SK-N-SH (cell line): ENCODE measurements at regions not wholly inside any gene's neighbourhood (a gene's known extent, or its start where the extent isn't known, plus 50 kb on each side); places are given as distances from the start of the nearest gene placed in this dataset.

Source experiments
- CTCF ChIA-PET: fragments of 300-600, 350-600 bp; formaldehyde crosslinking; extraction: SDS; loops from one replicate; lab custom pipeline; 2021; lab: Yijun Ruan, JAX
- POLR2A ChIA-PET: fragments of 350-600 bp; sonication (Branson Sonifier 250); formaldehyde crosslinking; extraction: SDS; loops from one replicate; lab custom pipeline; 2020; ENCODE audit warnings: antibody characterized with exemption, inconsistent platforms; lab: Yijun Ruan, JAX
- DNase-seq: peaks from one replicate; pipeline ENCODE4 v3.0.0; 2012
- H2AFZ ChIP-seq: fragments of 200-600 bp; sonication (generic); 2 replicates; pipeline ENCODE4 v1.8.1; 2016; ENCODE audit warnings: antibody characterized with exemption, mild to moderate bottlenecking, low read depth
- H3F3A ChIP-seq: fragments of 200-600 bp; sonication (generic); replicated peaks from 2 replicates; pipeline ENCODE3; 2016; ENCODE audit warnings: antibody characterized with exemption, mild to moderate bottlenecking; ENCODE audit not compliant: insufficient read depth
- H3K27ac ChIP-seq, 2 experiments: fragments of 200-500 bp in 1 of 2; fragments of 200-600 bp in 1 of 2; sonication (Bioruptor generic) in 1 of 2; sonication (generic), shearing (Covaris generic) in 1 of 2; 2 replicates each; pipeline versions ENCODE4 v1.5.1 to v1.6.1; 2014 to 2016; ENCODE audit warnings: low read depth in 2 of 2, inconsistent platforms in 1 of 2, low read length in 1 of 2, mild to moderate bottlenecking in 1 of 2, mixed read lengths in 1 of 2
- H3K27me3 ChIP-seq: fragments of 200-600 bp; sonication (generic), shearing (Covaris generic); 2 replicates; pipeline ENCODE4 v1.6.1; 2016; ENCODE audit warnings: mixed run types; ENCODE audit not compliant: insufficient read depth
- H3K36me3 ChIP-seq, 2 experiments: fragments of 200-500 bp in 1 of 2; fragments of 200-600 bp in 1 of 2; sonication (Bioruptor generic) in 1 of 2; sonication (generic) in 1 of 2; replicated peaks in 1 of 2; 2 replicates each; pipeline versions ENCODE3 to v1.5.1; 2014 to 2016; ENCODE audit warnings: low read length in 1 of 2, mild to moderate bottlenecking in 1 of 2; ENCODE audit not compliant: insufficient read depth in 2 of 2, control insufficient read depth in 1 of 2
- H3K4me1 ChIP-seq, 2 experiments: fragments of 200-500 bp in 1 of 2; fragments of 200-600 bp in 1 of 2; sonication (Bioruptor generic) in 1 of 2; sonication (generic), shearing (Covaris generic) in 1 of 2; 2 replicates each; pipeline versions ENCODE4 v1.5.1 to v1.6.1; 2014 to 2016; ENCODE audit warnings: low read depth in 1 of 2, low read length in 1 of 2, mixed run types in 1 of 2; ENCODE audit not compliant: insufficient read depth in 2 of 2, control insufficient read depth in 1 of 2
- H3K4me2 ChIP-seq: fragments of 200-600 bp; sonication (generic), shearing (Covaris generic); 2 replicates; pipeline ENCODE4 v1.6.1; 2017; ENCODE audit warnings: mixed run types
- H3K4me3 ChIP-seq, 2 experiments: fragments of 200-500 bp in 1 of 2; fragments of 200-600 bp in 1 of 2; sonication (Bioruptor generic) in 1 of 2; sonication (generic), shearing (Covaris generic) in 1 of 2; 2 replicates each; pipeline versions ENCODE4 v1.5.1 to v1.8.1; 2014 to 2016; ENCODE audit warnings: low read depth in 2 of 2, inconsistent platforms in 1 of 2, low read length in 1 of 2, mild to moderate bottlenecking in 1 of 2, mixed read lengths in 1 of 2, moderate library complexity in 1 of 2
- H3K79me2 ChIP-seq: fragments of 200-600 bp; sonication (generic); 2 replicates; pipeline ENCODE4 v1.8.1; 2017; ENCODE audit warnings: mild to moderate bottlenecking; ENCODE audit not compliant: insufficient read depth
- H3K9ac ChIP-seq: fragments of 200-600 bp; sonication (generic); 2 replicates; pipeline ENCODE4 v1.6.1; 2017; ENCODE audit warnings: mixed run types
- H3K9me2 ChIP-seq: fragments of 200-600 bp; sonication (generic); 2 replicates; pipeline ENCODE4 v1.6.1; 2017; ENCODE audit warnings: mixed run types
- H3K9me3 ChIP-seq: fragments of 200-600 bp; sonication (generic); 2 replicates; pipeline ENCODE4 v1.6.1; 2017; ENCODE audit warnings: mixed run types, mild to moderate bottlenecking, moderate library complexity
- H4K20me1 ChIP-seq: fragments of 200-600 bp; sonication (generic); 2 replicates; pipeline ENCODE4 v1.6.1; 2017; ENCODE audit warnings: mild to moderate bottlenecking, mixed run types; ENCODE audit not compliant: insufficient read depth
- EP300 ChIP-seq, 2 experiments: IDR thresholded peaks; 2 replicates each; pipeline versions ENCODE4 v1.4.0 to v1.6.1; 2012; ENCODE audit warnings: borderline replicate concordance in 1 of 2, low read depth in 1 of 2, low read length in 1 of 2
- FOSL2 ChIP-seq: IDR thresholded peaks from 2 replicates; pipeline ENCODE4 v1.4.0; 2012; ENCODE audit warnings: low read depth, mild to moderate bottlenecking, moderate library complexity, borderline replicate concordance
- FOXJ3 ChIP-seq: sonication (generic); formaldehyde crosslinking; IDR thresholded peaks from 2 replicates; pipeline ENCODE4 v1.5.1; 2020; ENCODE audit warnings: mild to moderate bottlenecking, missing genetic modification reagents
- FOXM1 ChIP-seq: IDR thresholded peaks from 2 replicates; pipeline ENCODE4 v1.4.0; 2012; ENCODE audit warnings: low read depth, mild to moderate bottlenecking
- GABPA ChIP-seq: IDR thresholded peaks from 2 replicates; pipeline ENCODE4 v1.4.0; 2012; ENCODE audit warnings: low read depth, mild to moderate bottlenecking
- JUND ChIP-seq: IDR thresholded peaks from 2 replicates; pipeline ENCODE4 v1.4.0; 2012
- MAX ChIP-seq: IDR thresholded peaks from 2 replicates; pipeline ENCODE4 v1.4.0; 2012; ENCODE audit warnings: low read depth
- NFIC ChIP-seq: IDR thresholded peaks from 2 replicates; pipeline ENCODE4 v1.4.0; 2012; ENCODE audit warnings: borderline replicate concordance
- PBX3 ChIP-seq: IDR thresholded peaks from 2 replicates; pipeline ENCODE4; 2012
- RXRA ChIP-seq: IDR thresholded peaks from 2 replicates; pipeline ENCODE4 v1.4.0; 2012; ENCODE audit warnings: low read depth, mild to moderate bottlenecking, borderline replicate concordance
- SIN3A ChIP-seq: IDR thresholded peaks from 2 replicates; pipeline ENCODE4 v1.6.1; 2012; ENCODE audit warnings: low read depth, mild to moderate bottlenecking, low read length, moderate library complexity, borderline replicate concordance
- SMC3 ChIP-seq: IDR thresholded peaks from 2 replicates; pipeline ENCODE4 v1.6.1; 2012; ENCODE audit warnings: low read depth, low read length, improper control_type of control experiment
- TAF1 ChIP-seq: IDR thresholded peaks from 2 replicates; pipeline ENCODE4 v1.6.1; 2012; ENCODE audit warnings: low read depth, mild to moderate bottlenecking, low read length, moderate library complexity, borderline replicate concordance
- TCF12 ChIP-seq: IDR thresholded peaks from 2 replicates; pipeline ENCODE4 v1.4.0; 2012
- TEAD4 ChIP-seq: IDR thresholded peaks from 2 replicates; pipeline ENCODE4 v1.4.0; 2012; ENCODE audit warnings: mild to moderate bottlenecking, borderline replicate concordance; ENCODE audit not compliant: insufficient read depth
- YY1 ChIP-seq: IDR thresholded peaks from 2 replicates; pipeline ENCODE4 v1.4.0; 2012; ENCODE audit warnings: low read depth, mild to moderate bottlenecking
- WGBS: methylation state at CpG from one replicate; pipeline ENCODE4 v1.1.6; 2017; ENCODE audit warnings: low lambda C conversion rate; 5-methylcytosine and 5-hydroxymethylcytosine counted together

GRCh38 chr4:153938994-153939393 is 150.1 kb upstream of the SFRP2 start:
- Histone ChIP-seq H3K27ac (no peak overlapping the region), H3F3A (no peaks in the 10 kb centered on the region), H3K4me2 (no peak overlapping the region), H3K4me3 (no peak overlapping the region), H3K4me1 (no peaks in the 10 kb centered on the region), H3K9ac (no peak overlapping the region), H3K27me3 (no peaks in the 10 kb centered on the region; the same call in 1 of the 2 replicates), H3K36me3 (no peaks in the 10 kb centered on the region), H2AFZ (no peak overlapping the region), H3K79me2 (no peaks in the 10 kb centered on the region), H3K9me3 (no peaks in the 10 kb centered on the region), H3K9me2 (no peaks in the 10 kb centered on the region), H4K20me1 (no peaks in the 10 kb centered on the region)
- 5% methylated on average over 4 of the region's 4 CpGs for WGBS
- ChIA-PET CTCF (no interaction called here), POLR2A (no interaction called here)
- no peak for DNase-seq
- TF ChIP-seq TEAD4 (no peak), SIN3A (no peak), SMC3 (no peak), TAF1 (no peak), NFIC (no peak), FOXM1 (no peak), FOSL2 (no peak), FOXJ3 (CRISPR knock-in tag) (no peak), MAX (no peak), PBX3 (no peak), GABPA (no peak), EP300 (IDR thresholded peaks at IDR 0.05; ENCODE audit: borderline replicate concordance in 1 of 2, low read depth in 1 of 2, low read length in 1 of 2) (no peak), YY1 (no peak), JUND (no peak), RXRA (no peak)

- no peaks in the 10 kb centered on the region for H3K9me2 ChIP-seq
- TF ChIP-seq TCF12 (no peak), TEAD4 (no peak)
- no peaks in the 10 kb centered on the region for H4K20me1 ChIP-seq
- H3K79me2 ChIP-seq = no peaks in the 10 kb centered on the region
- H3K9me3 ChIP-seq = no peaks in the 10 kb centered on the region
- H3K27me3 ChIP-seq = peaks cover 10% of the 10 kb centered on the region; the same call in 1 of the 2 replicates
- H2AFZ ChIP-seq = no peak overlapping the region
- ChIA-PET CTCF (no interaction called here), POLR2A (no interaction called here)
- H3F3A ChIP-seq = no peaks in the 10 kb centered on the region
- H3K27ac ChIP-seq = no peak overlapping the region
- WGBS = 0% methylated on average over 4 of the region's 4 CpGs
- no peaks in the 10 kb centered on the region for H3K4me1 ChIP-seq
- no peaks in the 10 kb centered on the region for H3K36me3 ChIP-seq
- no peak overlapping the region for H3K9ac ChIP-seq
- H3K4me3 ChIP-seq = no peak overlapping the region
- no peak for DNase-seq
- no peak overlapping the region for H3K4me2 ChIP-seq
Measured at GRCh38 chr4:153937289-153937688, 148.4 kb upstream of the SFRP2 start.
